HCT116 (cell line): ENCODE measurements at regions not wholly inside any gene's neighbourhood (a gene's known extent, or its start where the extent isn't known, plus 50 kb on each side); places are given as distances from the start of the nearest gene placed in this dataset.

Source experiments
- ATAC-seq: fragments of 200-7000 bp; cut with Tn5 transposase; 2 replicates; pipeline ENCODE4 v1.9.1; 2020; ENCODE audit warnings: mild to moderate bottlenecking, moderate library complexity
- BruUV-seq: library from RNA; stranded (reverse); fragments of 400-500 nt; replicated peaks from 2 replicates; lab custom pipeline; 2021; lab: Mats Ljungman, UMichigan
- CTCF ChIA-PET: fragments of 300-600 bp; sonication (Branson Sonifier 250); formaldehyde crosslinking; loops from one replicate; lab custom pipeline; 2021; ENCODE audit warnings: antibody characterized with exemption; lab: Charles Lee
- POLR2A ChIA-PET: fragments of 300-600, 350-600 bp; sonication (Branson Sonifier 250); formaldehyde crosslinking; loops from one replicate; lab custom pipeline; 2021; ENCODE audit warnings: antibody characterized with exemption; lab: Charles Lee
- RAD21 ChIA-PET, 2 experiments: fragments of 300-600 bp; sonication (Branson Sonifier 250); formaldehyde crosslinking; loops; one replicate each; lab custom pipeline; 2023; ENCODE audit warnings: low total read pairs in 2 of 2; ENCODE audit not compliant: uncharacterized antibody in 2 of 2, unreplicated experiment in 2 of 2, low non-redundant PET in 1 of 2; lab: Charles Lee
- DNase-seq: peaks from one replicate; pipeline ENCODE4 v3.0.0-alpha.2; 2010; ENCODE audit warnings: low read depth, low spot score
- H2AFZ ChIP-seq: fragments of 200-600 bp; shearing (Covaris generic), sonication (generic); 2 replicates; pipeline ENCODE4 v1.6.1; 2017; ENCODE audit warnings: low read depth, mixed run types, mixed read lengths, antibody characterized with exemption, low read length; ENCODE audit not compliant: poor library complexity, severe bottlenecking
- H3K27ac ChIP-seq: 2 replicates; pipeline ENCODE4 v1.5.1; 2012; ENCODE audit warnings: low read depth, low read length
- H3K27me3 ChIP-seq: fragments of 200-600 bp; sonication (generic); 2 replicates; pipeline ENCODE4 v1.6.1; 2016; ENCODE audit warnings: mixed run types, low read length, mixed read lengths; ENCODE audit not compliant: insufficient read depth
- H3K36me3 ChIP-seq, 2 experiments: fragments of 200-500 bp in 1 of 2; fragments of 200-600 bp in 1 of 2; sonication (Bioruptor generic) in 1 of 2; sonication (generic) in 1 of 2; 2 replicates each; pipeline versions ENCODE4 v1.5.1 to v1.6.1; 2014 to 2016; ENCODE audit warnings: low read length in 2 of 2, inconsistent platforms in 1 of 2, mixed read lengths in 1 of 2, mixed run types in 1 of 2; ENCODE audit not compliant: insufficient read depth in 2 of 2, control insufficient read depth in 1 of 2
- H3K4me1 ChIP-seq, 2 experiments: fragments of 200-600 bp in 1 of 2; sonication (generic) in 1 of 2; 2 replicates each; pipeline versions ENCODE4 v1.5.1 to v1.6.1; 2012 to 2017; ENCODE audit warnings: low read length in 2 of 2, inconsistent platforms in 1 of 2, mild to moderate bottlenecking in 1 of 2, mixed read lengths in 1 of 2, mixed run types in 1 of 2, moderate library complexity in 1 of 2; ENCODE audit not compliant: insufficient read depth in 2 of 2, control insufficient read depth in 1 of 2
- H3K4me2 ChIP-seq: fragments of 200-600 bp; sonication (generic); 2 replicates; pipeline ENCODE4 v1.6.1; 2017; ENCODE audit warnings: mixed run types, low read length, mixed read lengths
- H3K4me3 ChIP-seq, 2 experiments: fragments of 200-600 bp in 1 of 2; sonication (generic) in 1 of 2; replicated peaks in 1 of 2; 2 replicates each; pipeline ENCODE4 v1.5.1; 2011 to 2016; ENCODE audit warnings: low read length in 2 of 2, control low read depth in 1 of 2, low read depth in 1 of 2, mild to moderate bottlenecking in 1 of 2, mixed read lengths in 1 of 2, mixed run types in 1 of 2
- H3K79me2 ChIP-seq: fragments of 200-600 bp; sonication (generic); 2 replicates; pipeline ENCODE4 v1.6.1; 2017; ENCODE audit warnings: mild to moderate bottlenecking, mixed run types, low read length, moderate library complexity, mixed read lengths; ENCODE audit not compliant: insufficient read depth
- H3K9ac ChIP-seq: fragments of 200-600 bp; sonication (generic); 2 replicates; pipeline ENCODE4 v1.6.1; 2016; ENCODE audit warnings: low read length, mixed read lengths
- H3K9me2 ChIP-seq: fragments of 200-600 bp; sonication (generic), shearing (Covaris generic); 2 replicates; pipeline ENCODE4 v1.6.1; 2017; ENCODE audit warnings: mixed run types, mild to moderate bottlenecking, moderate library complexity; ENCODE audit not compliant: insufficient read depth
- H3K9me3 ChIP-seq, 2 experiments: fragments of 200-500 bp in 1 of 2; fragments of 200-600 bp in 1 of 2; sonication (Bioruptor generic) in 1 of 2; sonication (generic) in 1 of 2; 2 replicates each; pipeline ENCODE4 v1.6.1; 2014 to 2017; ENCODE audit warnings: low read length in 2 of 2, mixed read lengths in 2 of 2, inconsistent platforms in 1 of 2, low read depth in 1 of 2, mild to moderate bottlenecking in 1 of 2, mixed run types in 1 of 2, moderate library complexity in 1 of 2; ENCODE audit not compliant: control insufficient read depth in 1 of 2, insufficient read depth in 1 of 2
- H4K20me1 ChIP-seq: fragments of 200-600 bp; sonication (generic), shearing (Covaris generic); 2 replicates; pipeline ENCODE4 v1.6.1; 2017; ENCODE audit warnings: mixed run types, mild to moderate bottlenecking, moderate library complexity; ENCODE audit not compliant: insufficient read depth
- CBX3 ChIP-seq: IDR thresholded peaks from 2 replicates; pipeline ENCODE4 v1.6.1; 2012; ENCODE audit warnings: low read depth
- CEBPB ChIP-seq: IDR thresholded peaks from 2 replicates; pipeline ENCODE4 v1.6.1; 2012; ENCODE audit warnings: low read depth
- EGR1 ChIP-seq: IDR thresholded peaks from 2 replicates; pipeline ENCODE4 v1.6.1; 2012; ENCODE audit warnings: low read depth
- EZH2 ChIP-seq: fragments of 200-600 bp; sonication (generic); IDR thresholded peaks from 2 replicates; pipeline ENCODE4 v1.6.1; 2017; ENCODE audit warnings: antibody characterized with exemption, mixed run types
- EZH2phosphoT487 ChIP-seq: fragments of 200-600 bp; IDR thresholded peaks from 2 replicates; pipeline ENCODE4 v1.6.1; 2018; ENCODE audit warnings: antibody characterized with exemption, borderline replicate concordance
- JUND ChIP-seq: IDR thresholded peaks from 2 replicates; pipeline ENCODE4 v1.6.1; 2012
- POLR2AphosphoS5 ChIP-seq: IDR thresholded peaks from 2 replicates; pipeline ENCODE4 v1.6.1; 2011; ENCODE audit warnings: mild to moderate bottlenecking, low read depth, low read length, moderate library complexity
- RAD21 ChIP-seq: IDR thresholded peaks from 2 replicates; pipeline ENCODE4 v1.6.1; 2012; ENCODE audit warnings: low read depth, mild to moderate bottlenecking
- SIN3A ChIP-seq: IDR thresholded peaks from 2 replicates; pipeline ENCODE4 v1.6.1; 2012; ENCODE audit warnings: low read depth
- YY1 ChIP-seq: IDR thresholded peaks from 2 replicates; pipeline ENCODE4 v1.6.1; 2011; ENCODE audit warnings: low read length, low read depth, moderate library complexity, mild to moderate bottlenecking; ENCODE audit not compliant: insufficient replicate concordance; ENCODE audit errors: extremely low read depth
- ZFX ChIP-seq: fragments of 450-650 bp; IDR thresholded peaks from 2 replicates; pipeline ENCODE4 v1.6.1; 2017
- ZNF274 ChIP-seq: fragments of 200-500 bp; sonication (Bioruptor generic); IDR thresholded peaks from 2 replicates; pipeline ENCODE4 v1.6.1; 2014; ENCODE audit warnings: mild to moderate bottlenecking, low read depth, low read length, inconsistent platforms
- intact Hi-C: fragments of 100-400 bp; cut with micrococcal nuclease; formaldehyde crosslinking; loops from 2 replicates; pipeline ENCODE4 v1.10.0; 2022
- TF ChIP-seq, protein P1 (sequence below): IDR thresholded peaks from 2 replicates; pipeline ENCODE4 v1.6.1; 2012
- TF ChIP-seq, protein P2 (sequence below): IDR thresholded peaks from 2 replicates; pipeline ENCODE4 v1.6.1; 2012; ENCODE audit warnings: low read depth
- TF ChIP-seq, protein P3 (sequence below): IDR thresholded peaks from 2 replicates; pipeline ENCODE4 v1.6.1; 2012

DNA sequence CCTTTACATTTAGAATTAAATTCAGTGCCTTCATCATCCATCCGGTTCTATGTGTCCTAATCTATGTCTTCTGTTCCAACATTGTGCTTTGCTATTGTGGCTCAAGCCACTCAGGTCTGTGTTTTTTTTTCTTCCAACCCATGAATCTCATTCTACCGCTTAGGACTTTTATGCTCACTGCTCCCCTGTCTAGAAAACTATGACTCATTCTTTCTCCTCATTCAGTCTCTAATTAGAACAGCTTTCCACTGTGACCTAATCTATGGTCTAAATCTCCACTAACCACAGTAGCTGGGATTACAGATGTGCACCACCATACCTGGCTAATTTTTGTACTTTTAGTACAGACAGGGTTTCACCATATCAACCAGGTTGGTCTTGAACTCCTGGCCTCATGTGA lies 418.7 kb downstream of the KCNJ2 start:
- ATAC-seq (no peak), DNase-seq (no peak)
- POLR2A ChIA-PET = no interaction called here
- Histone ChIP-seq H3K79me2 (no peaks in the 10 kb centered on the region), H3K4me2 (no peak overlapping the region), H4K20me1 (no peaks in the 10 kb centered on the region), H3K9ac (no peak overlapping the region), H3K27ac (no peak overlapping the region), H3K9me3 (no peaks in the 10 kb centered on the region), H3K4me3 (no peak overlapping the region), H3K4me1 (no peaks in the 10 kb centered on the region), H3K9me2 (no peaks in the 10 kb centered on the region)
- intact Hi-C loops = no loop called here
- no TSS peak for BruUV-seq
- no peak for TF ChIP-seq JUND
- TF ChIP-seq ZNF274 = no peak
- TF ChIP-seq EGR1 = no peak
- TF ChIP-seq EZH2phosphoT487 = no peak
- TF ChIP-seq CBX3 = no peak
- TF ChIP-seq RAD21 = no peak
- no peak for TF ChIP-seq YY1
- no peak for TF ChIP-seq CEBPB
- TF ChIP-seq, all 23 proteins: peak for 0
- CTCF ChIA-PET = no interaction called here
- RAD21 ChIA-PET = no interaction called here
- H2AFZ ChIP-seq = no peak overlapping the region
- no peaks in the 10 kb centered on the region for H3K27me3 ChIP-seq
- H3K36me3 ChIP-seq = no peaks in the 10 kb centered on the region

DNA sequence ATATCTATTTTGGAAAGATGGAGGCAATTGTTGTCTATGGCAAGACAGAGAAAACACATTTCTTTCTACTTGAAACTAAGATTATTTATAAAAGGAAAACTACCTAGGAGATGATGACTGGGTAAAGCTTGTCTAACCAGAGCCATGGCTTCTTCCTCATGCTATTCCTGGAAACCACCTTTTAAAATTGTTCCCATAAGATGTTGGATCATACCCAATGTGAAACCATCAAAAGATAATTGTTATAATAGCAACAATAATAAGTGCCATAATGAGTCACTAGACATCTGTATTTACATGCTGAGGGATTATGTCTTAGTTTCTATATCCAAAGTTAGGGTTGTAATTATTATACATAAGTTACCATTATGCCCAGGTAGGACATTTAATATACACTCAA lies 428.4 kb downstream of the KCNJ2 start:
- no peak for DNase-seq
- TF ChIP-seq, protein P1, sequence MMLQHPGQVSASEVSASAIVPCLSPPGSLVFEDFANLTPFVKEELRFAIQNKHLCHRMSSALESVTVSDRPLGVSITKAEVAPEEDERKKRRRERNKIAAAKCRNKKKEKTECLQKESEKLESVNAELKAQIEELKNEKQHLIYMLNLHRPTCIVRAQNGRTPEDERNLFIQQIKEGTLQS = no peak
- TF ChIP-seq, protein P2, sequence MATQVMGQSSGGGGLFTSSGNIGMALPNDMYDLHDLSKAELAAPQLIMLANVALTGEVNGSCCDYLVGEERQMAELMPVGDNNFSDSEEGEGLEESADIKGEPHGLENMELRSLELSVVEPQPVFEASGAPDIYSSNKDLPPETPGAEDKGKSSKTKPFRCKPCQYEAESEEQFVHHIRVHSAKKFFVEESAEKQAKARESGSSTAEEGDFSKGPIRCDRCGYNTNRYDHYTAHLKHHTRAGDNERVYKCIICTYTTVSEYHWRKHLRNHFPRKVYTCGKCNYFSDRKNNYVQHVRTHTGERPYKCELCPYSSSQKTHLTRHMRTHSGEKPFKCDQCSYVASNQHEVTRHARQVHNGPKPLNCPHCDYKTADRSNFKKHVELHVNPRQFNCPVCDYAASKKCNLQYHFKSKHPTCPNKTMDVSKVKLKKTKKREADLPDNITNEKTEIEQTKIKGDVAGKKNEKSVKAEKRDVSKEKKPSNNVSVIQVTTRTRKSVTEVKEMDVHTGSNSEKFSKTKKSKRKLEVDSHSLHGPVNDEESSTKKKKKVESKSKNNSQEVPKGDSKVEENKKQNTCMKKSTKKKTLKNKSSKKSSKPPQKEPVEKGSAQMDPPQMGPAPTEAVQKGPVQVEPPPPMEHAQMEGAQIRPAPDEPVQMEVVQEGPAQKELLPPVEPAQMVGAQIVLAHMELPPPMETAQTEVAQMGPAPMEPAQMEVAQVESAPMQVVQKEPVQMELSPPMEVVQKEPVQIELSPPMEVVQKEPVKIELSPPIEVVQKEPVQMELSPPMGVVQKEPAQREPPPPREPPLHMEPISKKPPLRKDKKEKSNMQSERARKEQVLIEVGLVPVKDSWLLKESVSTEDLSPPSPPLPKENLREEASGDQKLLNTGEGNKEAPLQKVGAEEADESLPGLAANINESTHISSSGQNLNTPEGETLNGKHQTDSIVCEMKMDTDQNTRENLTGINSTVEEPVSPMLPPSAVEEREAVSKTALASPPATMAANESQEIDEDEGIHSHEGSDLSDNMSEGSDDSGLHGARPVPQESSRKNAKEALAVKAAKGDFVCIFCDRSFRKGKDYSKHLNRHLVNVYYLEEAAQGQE = no peak
- TF ChIP-seq SIN3A (no peak), EZH2 (no peak), POLR2AphosphoS5 (no peak), CBX3 (no peak), ZFX (no peak), EGR1 (no peak), EZH2phosphoT487 (no peak), JUND (no peak)
- TF ChIP-seq, protein P3, sequence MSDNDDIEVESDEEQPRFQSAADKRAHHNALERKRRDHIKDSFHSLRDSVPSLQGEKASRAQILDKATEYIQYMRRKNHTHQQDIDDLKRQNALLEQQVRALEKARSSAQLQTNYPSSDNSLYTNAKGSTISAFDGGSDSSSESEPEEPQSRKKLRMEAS = no peak
- TF ChIP-seq, all 23 proteins: peak for 0
- no TSS peak for BruUV-seq
- Histone ChIP-seq H2AFZ (no peak overlapping the region), H3K36me3 (no peaks in the 10 kb centered on the region), H3K9me2 (no peaks in the 10 kb centered on the region), H3K79me2 (no peaks in the 10 kb centered on the region), H4K20me1 (no peaks in the 10 kb centered on the region), H3K27ac (no peak overlapping the region), H3K27me3 (no peaks in the 10 kb centered on the region), H3K4me3 (no peak overlapping the region), H3K4me1 (no peaks in the 10 kb centered on the region), H3K9me3 (no peaks in the 10 kb centered on the region), H3K9ac (no peak overlapping the region), H3K4me2 (no peak overlapping the region)
- ChIA-PET POLR2A (no interaction called here), CTCF (no interaction called here), RAD21 (no interaction called here)
- intact Hi-C loops = no loop called here
- no peak for ATAC-seq
